ENCODE measurements at regions not wholly inside any gene's neighbourhood (a gene's known extent, or its start where the extent isn't known, plus 50 kb on each side); places are given as distances from the start of the nearest gene placed in this dataset.
"Not testable (repeated sequence)": the region's sequence is repeated elsewhere in the genome, so short reads cannot be mapped to it uniquely, and the experiment has no call there.

DNA sequence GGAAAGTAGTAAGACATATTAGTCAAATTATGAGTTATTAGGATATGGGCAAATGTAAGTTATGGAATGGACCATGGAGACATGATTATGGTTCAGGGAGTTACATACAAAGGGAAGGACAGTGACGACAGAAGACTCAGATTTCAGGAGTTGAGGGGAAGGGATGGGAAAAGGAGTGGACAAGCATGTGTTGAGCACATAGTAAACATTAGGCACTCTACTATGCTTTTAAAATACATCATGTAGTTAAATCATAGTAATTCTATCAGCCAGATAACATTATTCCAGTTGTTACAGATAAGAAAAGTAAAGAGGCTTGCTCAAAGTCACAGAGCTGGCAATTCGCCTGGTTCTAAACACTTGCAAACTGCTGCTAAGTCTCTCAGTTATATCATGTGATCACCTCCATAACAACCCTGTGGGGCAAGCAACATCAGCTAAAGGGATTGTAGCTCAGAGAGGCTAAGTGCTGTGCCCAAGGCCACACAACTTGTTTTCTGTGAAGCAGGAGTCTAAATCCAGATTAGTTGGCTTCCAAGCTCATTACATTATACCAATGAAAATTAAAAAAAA, 115.2 kb upstream of the MDFIC start:
- no peak for DNase-seq (ENCODE audit: low spot score)

DNA sequence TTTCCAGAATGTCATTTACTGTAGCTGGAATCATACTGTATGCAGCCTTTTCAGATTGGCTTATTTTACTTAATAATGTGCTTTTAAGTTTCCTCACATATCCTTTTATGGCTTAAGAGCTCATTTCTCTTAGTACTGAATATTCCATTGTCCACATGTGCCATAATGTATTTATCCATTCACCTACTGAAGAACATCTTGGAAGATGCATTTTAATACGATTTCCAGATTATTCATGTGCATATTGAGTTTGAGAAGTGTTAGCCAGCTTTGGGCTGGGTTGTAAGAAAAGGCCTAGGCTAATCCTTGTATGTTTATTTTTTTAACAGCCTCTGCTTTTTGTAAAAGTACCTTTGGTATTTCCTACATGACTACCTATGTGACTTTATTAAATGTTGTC, 109.3 kb upstream of the MDFIC start:
- no peak for DNase-seq (ENCODE audit: low spot score)

GRCh38 chr7:114813624-114814023, 108.3 kb upstream of the MDFIC start:
- DNase-seq (ENCODE audit: low spot score): no peak

GRCh38 chr7:114817036-114817435, 104.9 kb upstream of the MDFIC start:
- DNase-seq (ENCODE audit: low spot score): not testable (repeated sequence)

DNA sequence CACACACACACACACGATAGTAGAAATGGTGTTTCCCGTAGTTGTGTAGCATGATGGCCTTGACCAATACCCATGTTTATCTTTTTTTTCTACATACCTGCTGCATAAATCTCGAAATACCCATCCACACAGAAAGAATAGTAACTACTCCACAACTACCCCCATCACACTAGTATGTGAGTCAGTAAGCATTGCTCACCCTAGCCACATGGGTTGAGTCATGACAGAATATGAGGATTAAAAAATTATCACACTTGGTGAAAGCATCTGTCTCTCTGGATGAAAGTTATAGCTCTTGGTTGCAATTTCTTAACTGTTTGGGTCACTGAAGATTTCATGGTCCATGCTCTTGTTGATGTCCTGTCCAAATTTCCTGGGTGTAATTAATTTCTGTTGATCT, 103.4 kb upstream of the MDFIC start:
- peak; percentile 26 for DNase-seq (ENCODE audit: low spot score)

DNA sequence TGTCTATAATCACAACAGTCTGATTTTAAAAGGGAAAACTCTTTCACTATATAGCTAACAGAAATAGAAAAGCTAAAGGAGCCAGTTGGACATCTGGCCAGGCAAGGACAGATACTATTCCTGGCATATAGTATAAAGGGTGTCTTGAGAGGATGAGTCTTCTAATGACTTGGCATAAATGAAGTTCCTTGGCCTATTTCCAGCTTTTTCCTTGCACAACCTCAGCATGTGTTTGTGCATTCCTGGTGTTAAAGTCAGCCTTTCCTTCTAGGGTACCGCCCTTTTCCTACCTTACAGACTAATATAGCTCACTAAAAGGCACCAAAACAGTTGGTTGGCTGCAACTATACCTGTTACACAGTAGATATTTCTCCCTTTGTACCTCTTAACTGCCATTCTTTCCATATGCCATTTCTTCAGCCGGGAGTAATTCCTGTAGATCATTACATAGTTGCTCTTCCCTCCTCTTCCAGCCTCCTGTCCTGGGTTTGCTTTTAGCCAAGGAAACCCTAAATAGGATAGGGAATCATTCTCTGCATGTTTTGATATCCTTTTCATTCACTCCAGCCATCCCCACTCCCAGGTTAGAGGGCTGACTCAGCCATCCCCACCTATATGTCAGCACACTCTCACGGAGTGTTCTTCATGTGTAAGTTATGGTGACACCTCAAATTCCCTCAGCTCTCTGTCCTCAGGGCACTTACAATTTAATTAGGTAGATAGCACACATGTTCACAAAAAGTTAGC, 102.1 kb upstream of the MDFIC start:
- DNase-seq (ENCODE audit: low spot score): peak; percentile 73

- DNase-seq (ENCODE audit: low spot score): no peak
Measured at GRCh38 chr7:114821030-114821900, 100.6 kb upstream of the MDFIC start.

- no peak for DNase-seq (ENCODE audit: low spot score)
Measured at GRCh38 chr7:114822131-114822530, 99.8 kb upstream of the MDFIC start.

- DNase-seq (ENCODE audit: low spot score): no peak
Measured at GRCh38 chr7:114822844-114823243, 99.0 kb upstream of the MDFIC start.

GRCh38 chr7:114823290-114823689, 98.6 kb upstream of the MDFIC start:
- DNase-seq (ENCODE audit: low spot score): no peak

GRCh38 chr7:114825423-114825951, 96.4 kb upstream of the MDFIC start:
- no peak for DNase-seq (ENCODE audit: low spot score)

DNA sequence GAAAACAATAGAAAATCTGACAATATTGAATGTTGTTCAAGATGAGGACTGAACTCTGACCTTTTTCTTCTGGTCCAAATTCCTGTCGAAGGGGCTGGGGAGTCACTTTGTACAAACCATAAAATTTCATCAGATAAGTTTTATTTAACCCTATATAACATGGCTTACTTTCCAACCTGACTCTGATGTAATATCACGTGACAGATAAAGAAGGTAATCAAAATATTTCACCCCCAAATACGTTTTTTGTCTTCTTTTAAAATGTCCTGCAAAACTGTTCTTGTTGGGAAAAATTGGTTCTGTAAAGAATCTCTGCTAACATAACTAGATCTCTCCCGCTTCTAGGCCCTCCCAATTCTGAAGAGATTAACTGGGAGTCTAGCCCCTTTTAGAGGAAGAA, 90.9 kb upstream of the MDFIC start:
- no peak for DNase-seq (ENCODE audit: low spot score)

DNA sequence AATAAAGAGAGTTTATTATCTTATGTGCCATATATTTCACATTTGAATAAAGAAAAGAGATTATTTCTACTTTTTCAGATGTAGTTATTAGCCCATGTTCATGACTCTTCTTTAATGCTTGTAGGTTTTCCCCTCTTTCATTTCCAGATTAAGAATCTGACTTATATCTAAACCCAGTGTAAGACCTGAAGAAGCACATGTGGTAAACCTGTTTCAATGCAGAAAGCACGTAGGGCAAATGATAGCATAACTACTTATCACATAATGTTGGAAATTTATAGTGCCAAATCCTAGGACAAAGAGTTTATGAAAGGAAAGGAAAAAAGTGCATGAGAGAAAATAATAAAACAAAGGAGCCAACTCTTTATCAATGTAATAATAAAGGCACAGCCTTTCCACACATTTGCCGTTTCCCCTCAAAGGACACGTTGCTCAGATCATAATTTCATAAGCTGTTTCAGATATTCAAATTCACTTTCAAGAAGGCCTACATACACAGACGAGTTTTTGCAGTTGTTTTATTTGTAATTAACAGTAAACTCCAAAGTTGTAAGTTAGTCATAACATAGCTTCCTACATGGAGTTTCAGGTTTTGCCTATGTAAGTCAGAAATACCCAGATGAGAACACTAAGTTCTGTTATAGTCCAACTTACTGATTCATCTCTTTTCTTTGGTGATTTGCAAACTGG, 88.8 kb upstream of the MDFIC start:
- DNase-seq (ENCODE audit: low spot score): no peak

- DNase-seq (ENCODE audit: low spot score): no peak
Measured at GRCh38 chr7:114835303-114835702, 86.6 kb upstream of the MDFIC start.

- DNase-seq (ENCODE audit: low spot score): no peak
Measured at GRCh38 chr7:114835861-114836260, 86.0 kb upstream of the MDFIC start.

DNA sequence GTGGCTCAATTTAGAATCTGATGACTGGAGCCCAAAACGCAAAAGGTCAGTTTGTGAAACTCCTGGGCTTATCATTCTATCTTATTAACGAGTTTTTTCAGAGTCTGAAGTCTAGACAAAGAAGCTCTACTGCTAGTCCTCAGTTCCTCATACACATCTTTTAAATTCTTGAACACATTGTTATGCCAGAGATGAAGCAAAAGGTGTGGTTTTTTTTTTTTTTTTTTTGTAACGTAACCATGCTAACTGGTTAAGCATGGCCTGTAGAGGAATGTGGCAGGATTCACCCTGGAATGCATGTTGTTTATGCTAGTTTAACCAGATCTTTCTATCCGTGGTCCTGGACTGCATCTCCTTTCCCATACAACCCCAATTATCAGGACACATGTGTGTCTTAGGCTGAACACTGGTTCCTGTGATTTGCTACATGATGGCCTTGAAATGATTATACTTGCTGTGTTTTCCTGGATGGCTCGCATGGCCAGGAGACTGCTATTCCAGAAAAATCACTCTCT, 79.3 kb upstream of the MDFIC start:
- DNase-seq (ENCODE audit: low spot score): no peak

GRCh38 chr7:114843102-114843501, 78.8 kb upstream of the MDFIC start:
- no peak for DNase-seq (ENCODE audit: low spot score)

GRCh38 chr7:114851406-114852061, 70.4 kb upstream of the MDFIC start:
- no peak for DNase-seq (ENCODE audit: low spot score)

- no peak for DNase-seq (ENCODE audit: low spot score)
Measured at GRCh38 chr7:114852293-114852692, 69.6 kb upstream of the MDFIC start.

DNA sequence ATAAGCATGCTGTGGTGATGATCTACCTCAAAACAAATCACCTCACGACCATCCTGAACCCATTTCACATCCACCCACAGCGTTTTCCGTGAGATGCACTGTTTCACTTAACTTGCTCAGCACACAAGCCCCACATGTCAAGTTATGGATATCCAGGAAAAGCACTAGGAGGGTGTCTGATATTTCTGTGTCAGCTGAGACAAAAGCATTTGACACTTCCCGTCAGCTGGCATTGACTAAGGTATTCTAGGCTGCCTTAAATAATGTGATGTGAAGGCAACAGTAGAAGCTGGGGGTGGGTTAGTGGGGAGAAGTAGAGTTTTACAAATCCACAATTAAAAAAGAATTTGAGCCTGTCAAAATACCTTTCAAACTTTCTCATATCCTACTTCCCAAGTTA, 68.7 kb upstream of the MDFIC start:
- DNase-seq (ENCODE audit: low spot score): no peak

DNA sequence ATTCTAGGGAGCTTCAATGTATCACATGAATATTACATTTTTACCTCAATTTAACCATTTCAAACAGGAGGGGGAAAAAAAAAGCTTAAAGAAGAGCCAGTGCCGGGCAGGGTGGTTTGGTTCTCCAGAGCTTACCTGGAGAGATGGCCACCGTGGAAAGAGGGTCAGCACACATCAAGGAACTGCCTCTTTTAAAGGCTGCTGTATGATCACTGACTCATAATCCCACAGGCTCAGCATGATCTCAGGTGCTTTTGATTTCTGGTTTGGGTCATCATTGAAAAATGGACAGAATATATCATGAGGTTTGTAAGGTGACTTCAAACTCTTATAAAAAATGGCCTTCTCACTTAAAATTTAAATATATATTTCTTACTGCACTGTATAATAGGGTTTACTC, 67.5 kb upstream of the MDFIC start:
- DNase-seq (ENCODE audit: low spot score): no peak

All from kidney capillary endothelial cell (primary cell).